Neutrophil (primary cell): ENCODE measurements at regions not wholly inside any gene's neighbourhood (a gene's known extent, or its start where the extent isn't known, plus 50 kb on each side); places are given as distances from the start of the nearest gene placed in this dataset.

ENCODE experiments used
- H3K27ac ChIP-seq: fragments of 200-600 bp; sonication (generic); 2 replicates; pipeline ENCODE4 v1.5.1; 2016; ENCODE audit warnings: mild to moderate bottlenecking, moderate library complexity
- H3K27me3 ChIP-seq: fragments of 200-600 bp; sonication (generic); 2 replicates; pipeline ENCODE4 v1.6.0; 2016; ENCODE audit warnings: mild to moderate bottlenecking
- H3K36me3 ChIP-seq: fragments of 200-600 bp; sonication (generic); 2 replicates; pipeline ENCODE4 v1.5.1; 2017
- H3K4me1 ChIP-seq, 2 experiments: fragments of 200-600 bp in 1 of 2; sonication (generic) in 1 of 2; 1 replicate in 1 of 2; 2 replicates in 1 of 2; pipeline versions ENCODE4 v1.5.1 to v1.6.1; 2013 to 2016; ENCODE audit warnings: low read depth in 1 of 2, low read length in 1 of 2, mild to moderate bottlenecking in 1 of 2, moderate library complexity in 1 of 2; ENCODE audit not compliant: control insufficient read depth in 1 of 2, insufficient read depth in 1 of 2
- H3K4me3 ChIP-seq, 2 experiments: fragments of 200-600 bp in 1 of 2; sonication (generic) in 1 of 2; 1 replicate in 1 of 2; 2 replicates in 1 of 2; pipeline ENCODE4 v1.5.1; 2013 to 2016; ENCODE audit warnings: low read depth in 1 of 2, low read length in 1 of 2, mild to moderate bottlenecking in 1 of 2, moderate library complexity in 1 of 2
- H3K9me3 ChIP-seq: fragments of 200-600 bp; sonication (generic); 2 replicates; pipeline ENCODE4 v1.5.1; 2016
- TF ChIP-seq, protein P1 (sequence below): fragments of 200-600 bp; sonication (generic); IDR thresholded peaks from 2 replicates; pipeline ENCODE4 v1.5.1; 2016; ENCODE audit warnings: antibody characterized with exemption

DNA sequence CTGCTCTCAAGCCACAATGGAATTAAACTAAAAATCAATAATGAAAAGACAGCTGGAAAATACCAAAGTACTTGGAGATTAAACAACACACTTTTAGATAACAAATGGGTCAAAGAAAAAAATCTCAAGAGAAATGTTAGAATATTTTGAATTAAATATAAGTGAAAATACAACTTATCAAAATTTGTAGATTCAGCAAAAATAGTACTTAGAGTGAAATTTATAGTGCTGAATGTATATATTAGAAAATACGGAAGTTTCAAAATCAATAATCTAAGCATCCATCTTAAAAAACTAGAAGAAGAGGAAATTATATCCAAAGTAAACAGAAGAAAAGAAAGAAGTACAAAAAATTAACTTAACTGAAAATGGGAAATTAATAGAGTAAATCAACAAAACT is 179.2 kb upstream of the CDH11 start:
- no peak overlapping the region for H3K27ac ChIP-seq
- no peaks in the 10 kb centered on the region for H3K9me3 ChIP-seq
- H3K36me3 ChIP-seq, result no peaks in the 10 kb centered on the region
- no peaks in the 10 kb centered on the region for H3K27me3 ChIP-seq
- no peak overlapping the region for H3K4me3 ChIP-seq
- no peaks in the 10 kb centered on the region for H3K4me1 ChIP-seq
- TF ChIP-seq, protein P1, sequence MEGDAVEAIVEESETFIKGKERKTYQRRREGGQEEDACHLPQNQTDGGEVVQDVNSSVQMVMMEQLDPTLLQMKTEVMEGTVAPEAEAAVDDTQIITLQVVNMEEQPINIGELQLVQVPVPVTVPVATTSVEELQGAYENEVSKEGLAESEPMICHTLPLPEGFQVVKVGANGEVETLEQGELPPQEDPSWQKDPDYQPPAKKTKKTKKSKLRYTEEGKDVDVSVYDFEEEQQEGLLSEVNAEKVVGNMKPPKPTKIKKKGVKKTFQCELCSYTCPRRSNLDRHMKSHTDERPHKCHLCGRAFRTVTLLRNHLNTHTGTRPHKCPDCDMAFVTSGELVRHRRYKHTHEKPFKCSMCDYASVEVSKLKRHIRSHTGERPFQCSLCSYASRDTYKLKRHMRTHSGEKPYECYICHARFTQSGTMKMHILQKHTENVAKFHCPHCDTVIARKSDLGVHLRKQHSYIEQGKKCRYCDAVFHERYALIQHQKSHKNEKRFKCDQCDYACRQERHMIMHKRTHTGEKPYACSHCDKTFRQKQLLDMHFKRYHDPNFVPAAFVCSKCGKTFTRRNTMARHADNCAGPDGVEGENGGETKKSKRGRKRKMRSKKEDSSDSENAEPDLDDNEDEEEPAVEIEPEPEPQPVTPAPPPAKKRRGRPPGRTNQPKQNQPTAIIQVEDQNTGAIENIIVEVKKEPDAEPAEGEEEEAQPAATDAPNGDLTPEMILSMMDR, result no peak

DNA sequence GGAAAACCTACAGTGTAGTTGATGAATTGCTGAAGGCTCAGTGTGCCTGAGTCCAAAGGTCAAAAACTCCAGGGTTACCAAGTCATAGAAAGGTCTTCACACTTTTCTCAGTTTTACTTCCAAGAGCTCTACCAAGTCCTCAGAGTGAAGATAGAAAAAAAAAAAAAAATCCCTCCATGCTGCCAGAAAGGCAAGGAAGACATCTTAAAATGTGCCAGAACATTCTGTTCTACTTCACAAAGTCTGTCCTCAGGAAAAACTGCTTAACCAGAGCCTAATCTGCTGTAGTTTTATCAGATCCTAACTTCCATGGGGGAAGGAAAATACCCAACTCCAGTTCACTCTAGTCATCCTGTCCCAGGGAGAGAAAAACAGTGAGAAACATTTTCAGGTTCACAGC is 175.6 kb upstream of the CDH11 start:
- TF ChIP-seq, protein P1, result no peak
- Histone ChIP-seq H3K36me3 (no peaks in the 10 kb centered on the region), H3K4me3 (no peak overlapping the region), H3K27me3 (no peaks in the 10 kb centered on the region), H3K4me1 (no peaks in the 10 kb centered on the region), H3K27ac (no peak overlapping the region), H3K9me3 (no peaks in the 10 kb centered on the region)

DNA sequence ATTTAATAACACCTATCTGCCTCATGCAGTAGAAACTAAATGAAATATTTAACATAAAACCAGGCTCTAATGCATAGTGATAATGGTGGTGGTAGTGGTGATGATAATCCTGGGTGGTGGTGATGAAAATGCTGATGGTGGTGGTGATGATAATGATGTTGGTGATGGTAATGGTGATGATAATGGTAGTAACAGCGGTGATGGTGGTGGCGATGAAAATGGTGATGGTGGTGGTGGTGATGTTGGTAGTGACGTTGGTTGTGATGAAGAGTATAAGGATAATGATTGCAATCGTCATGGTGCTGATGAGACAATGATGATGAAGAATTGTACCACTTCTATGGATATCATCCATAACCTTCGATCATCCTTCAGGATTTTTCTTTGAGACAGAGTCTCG is 173.7 kb upstream of the CDH11 start:
- Histone ChIP-seq H3K4me1 (no peaks in the 10 kb centered on the region), H3K9me3 (no peaks in the 10 kb centered on the region), H3K27me3 (no peaks in the 10 kb centered on the region), H3K4me3 (no peak overlapping the region), H3K36me3 (no peaks in the 10 kb centered on the region), H3K27ac (no peak overlapping the region)
- TF ChIP-seq, protein P1, result no peak

DNA sequence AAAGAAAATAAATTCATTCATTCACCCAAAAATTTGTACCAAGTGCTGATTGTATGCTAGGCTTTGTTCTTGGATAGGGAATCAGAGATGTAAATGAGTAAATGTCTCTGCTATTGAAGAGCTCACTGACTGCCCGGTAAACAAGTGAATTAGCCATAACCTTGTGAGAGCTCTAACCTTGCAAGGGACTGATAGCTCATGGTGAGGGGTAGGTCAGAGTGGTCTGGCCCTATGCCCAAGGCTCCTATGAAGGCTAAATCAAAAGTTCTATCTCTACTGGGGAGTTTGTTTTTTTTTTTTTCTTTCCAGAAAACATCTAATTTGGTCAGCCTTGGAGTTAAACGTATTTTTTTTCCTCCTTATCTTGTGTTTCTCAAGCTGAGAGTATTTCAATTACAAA is 172.8 kb upstream of the CDH11 start:
- Histone ChIP-seq H3K27ac (no peak overlapping the region), H3K4me3 (no peak overlapping the region), H3K4me1 (no peaks in the 10 kb centered on the region), H3K9me3 (no peaks in the 10 kb centered on the region), H3K27me3 (no peaks in the 10 kb centered on the region), H3K36me3 (no peaks in the 10 kb centered on the region)
- TF ChIP-seq, protein P1, result no peak

DNA sequence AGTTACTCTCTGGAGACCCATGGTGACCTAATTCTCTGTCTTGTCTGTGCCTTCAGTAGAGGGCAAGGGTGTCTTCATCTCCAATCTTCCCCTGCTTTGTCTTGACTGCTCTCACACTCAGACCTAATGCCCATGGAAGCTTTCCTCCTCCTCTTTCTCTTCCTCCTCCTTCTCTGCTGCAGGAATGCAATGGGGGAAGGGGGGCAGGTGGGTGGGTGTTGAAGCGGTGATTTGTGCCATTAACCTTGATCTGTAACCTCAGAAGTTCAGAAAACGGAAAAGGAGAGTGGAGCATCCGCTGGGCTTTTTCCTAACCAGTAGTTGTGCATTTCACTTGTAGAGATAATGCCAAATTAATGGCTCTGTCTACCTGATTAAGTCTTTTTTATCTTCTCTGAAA is 172.3 kb upstream of the CDH11 start:
- Histone ChIP-seq H3K4me1 (no peaks in the 10 kb centered on the region), H3K36me3 (no peaks in the 10 kb centered on the region), H3K9me3 (no peaks in the 10 kb centered on the region), H3K27ac (no peak overlapping the region), H3K4me3 (no peak overlapping the region), H3K27me3 (no peaks in the 10 kb centered on the region)
- TF ChIP-seq, protein P1, result no peak

DNA sequence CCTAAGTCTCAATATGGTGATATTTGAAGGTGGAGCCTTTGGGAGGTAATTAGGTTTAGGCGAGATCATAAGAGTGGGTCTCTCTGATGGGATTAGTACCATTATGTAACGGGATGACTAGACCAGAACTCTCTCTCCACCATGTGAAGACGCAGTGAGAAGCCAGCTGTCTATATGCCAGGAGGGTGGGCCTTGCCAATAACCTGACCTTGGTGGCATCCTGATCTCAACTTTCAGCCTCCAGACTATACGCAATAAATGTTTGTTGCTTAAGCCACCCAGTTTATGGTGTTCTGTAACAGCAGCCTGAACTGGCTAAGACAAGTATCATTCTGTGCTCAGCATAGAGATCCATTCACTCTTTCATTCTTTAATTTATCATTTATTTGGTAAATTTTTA is 167.2 kb upstream of the CDH11 start:
- TF ChIP-seq, protein P1, result no peak
- H3K9me3 ChIP-seq, result no peaks in the 10 kb centered on the region

More for the DNA sequence above, 167.2 kb upstream of the CDH11 start:
- no peaks in the 10 kb centered on the region for H3K36me3 ChIP-seq
- no peak overlapping the region for H3K4me3 ChIP-seq
- H3K27me3 ChIP-seq, result no peaks in the 10 kb centered on the region
- no peak overlapping the region for H3K27ac ChIP-seq
- H3K4me1 ChIP-seq, result no peaks in the 10 kb centered on the region
